ENCODE measurements at regions not wholly inside any gene's neighbourhood (a gene's known extent, or its start where the extent isn't known, plus 50 kb on each side); places are given as distances from the start of the nearest gene placed in this dataset.

DNA sequence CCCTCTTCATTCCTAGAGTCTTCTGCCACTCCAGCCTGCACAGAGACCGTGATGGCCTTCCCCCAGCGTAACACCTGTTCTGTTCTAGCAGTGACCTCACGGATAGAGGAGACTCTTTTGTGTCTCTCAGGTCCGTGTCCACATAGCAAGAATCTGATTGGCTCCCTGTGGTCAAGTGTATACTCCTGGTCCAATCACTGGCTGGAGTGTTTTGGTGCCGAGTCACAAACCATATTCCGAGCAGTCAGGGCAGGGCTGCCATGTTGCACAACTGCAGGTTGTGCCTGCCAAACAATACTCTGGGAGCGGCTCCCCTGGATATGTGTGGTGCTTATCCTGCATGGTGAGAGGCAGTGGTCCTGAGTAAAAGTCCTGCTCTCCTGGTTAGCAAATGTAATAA, 402.4 kb downstream of the KCNRG start:
- TF ChIP-seq, protein P1, sequence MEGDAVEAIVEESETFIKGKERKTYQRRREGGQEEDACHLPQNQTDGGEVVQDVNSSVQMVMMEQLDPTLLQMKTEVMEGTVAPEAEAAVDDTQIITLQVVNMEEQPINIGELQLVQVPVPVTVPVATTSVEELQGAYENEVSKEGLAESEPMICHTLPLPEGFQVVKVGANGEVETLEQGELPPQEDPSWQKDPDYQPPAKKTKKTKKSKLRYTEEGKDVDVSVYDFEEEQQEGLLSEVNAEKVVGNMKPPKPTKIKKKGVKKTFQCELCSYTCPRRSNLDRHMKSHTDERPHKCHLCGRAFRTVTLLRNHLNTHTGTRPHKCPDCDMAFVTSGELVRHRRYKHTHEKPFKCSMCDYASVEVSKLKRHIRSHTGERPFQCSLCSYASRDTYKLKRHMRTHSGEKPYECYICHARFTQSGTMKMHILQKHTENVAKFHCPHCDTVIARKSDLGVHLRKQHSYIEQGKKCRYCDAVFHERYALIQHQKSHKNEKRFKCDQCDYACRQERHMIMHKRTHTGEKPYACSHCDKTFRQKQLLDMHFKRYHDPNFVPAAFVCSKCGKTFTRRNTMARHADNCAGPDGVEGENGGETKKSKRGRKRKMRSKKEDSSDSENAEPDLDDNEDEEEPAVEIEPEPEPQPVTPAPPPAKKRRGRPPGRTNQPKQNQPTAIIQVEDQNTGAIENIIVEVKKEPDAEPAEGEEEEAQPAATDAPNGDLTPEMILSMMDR (IDR thresholded peaks at IDR 0.05): no peak
- no peak for TF ChIP-seq POLR2A (IDR thresholded peaks at IDR 0.05)

All from prostate gland (tissue), 2 donors.